ENCODE measurements at regions not wholly inside any gene's neighbourhood (a gene's known extent, or its start where the extent isn't known, plus 50 kb on each side); places are given as distances from the start of the nearest gene placed in this dataset.

- POLR2A ChIA-PET: no interaction called here
- H3K27ac ChIP-seq (ENCODE audit: extremely low read depth, low read depth, low read length): no peak overlapping the region
These were observed 278.5 kb upstream of the HTR2A start for GRCh38 chr13:47175172-47175866.

DNA sequence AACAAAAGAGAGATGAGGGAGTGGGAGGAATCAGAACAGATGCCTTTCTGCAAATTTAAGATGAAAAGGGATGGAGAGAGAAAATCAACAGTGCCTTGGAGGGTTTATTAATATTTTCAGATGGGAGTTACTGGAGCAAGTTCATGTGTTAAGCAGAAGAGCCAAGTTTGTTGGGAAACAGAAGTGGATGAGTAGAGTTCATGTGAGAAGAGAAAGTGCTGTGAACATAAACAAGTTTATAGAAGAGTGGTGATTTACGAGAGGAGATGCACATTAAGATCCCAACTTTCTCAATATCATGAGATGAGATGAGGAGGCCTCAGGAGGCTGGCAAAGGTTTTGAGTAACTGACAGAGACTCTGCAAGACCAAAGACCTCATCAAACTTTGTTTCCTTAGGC, 274.1 kb upstream of the HTR2A start:
- Histone ChIP-seq H3K36me3 (ENCODE audit: control insufficient read depth in 2 of 2, insufficient read depth in 1 of 2, low read length in 2 of 2) (no peaks in the 10 kb centered on the region), H3K9me3 (ENCODE audit: control insufficient read depth, insufficient read depth, low read depth, low read length) (no peaks in the 10 kb centered on the region), H3K27ac (ENCODE audit: extremely low read depth, low read depth, low read length) (no peak overlapping the region), H3K4me3 (ENCODE audit: low read depth, low read length) (no peak overlapping the region), H3K4me1 (ENCODE audit: control insufficient read depth, insufficient read depth, low read length) (no peaks in the 10 kb centered on the region)
- POLR2A ChIA-PET: no interaction called here
- CTCF ChIA-PET: no interaction called here
- TF ChIP-seq ZSCAN4 (tag by site-specific recombination; IDR thresholded peaks at IDR 0.05) (no peak), ZNF16 (tag by site-specific recombination; IDR thresholded peaks at IDR 0.05; ENCODE audit: low read depth) (no peak), ZIC2 (tag by site-specific recombination; IDR thresholded peaks at IDR 0.05) (no peak), ZNF626 (tag by site-specific recombination; IDR thresholded peaks at IDR 0.05) (no peak), KLF16 (tag by site-specific recombination; IDR thresholded peaks at IDR 0.05) (no peak), ZNF658 (tag by site-specific recombination; IDR thresholded peaks at IDR 0.05) (no peak), ZNF792 (tag by site-specific recombination; IDR thresholded peaks at IDR 0.05) (no peak), GLIS2 (tag by site-specific recombination; IDR thresholded peaks at IDR 0.05) (no peak), ZNF610 (tag by site-specific recombination; IDR thresholded peaks at IDR 0.05; ENCODE audit: borderline replicate concordance) (no peak), ZNF335 (tag by site-specific recombination; conservative IDR thresholded peaks at IDR 0.05) (no peak)
- TF ChIP-seq, protein P1, sequence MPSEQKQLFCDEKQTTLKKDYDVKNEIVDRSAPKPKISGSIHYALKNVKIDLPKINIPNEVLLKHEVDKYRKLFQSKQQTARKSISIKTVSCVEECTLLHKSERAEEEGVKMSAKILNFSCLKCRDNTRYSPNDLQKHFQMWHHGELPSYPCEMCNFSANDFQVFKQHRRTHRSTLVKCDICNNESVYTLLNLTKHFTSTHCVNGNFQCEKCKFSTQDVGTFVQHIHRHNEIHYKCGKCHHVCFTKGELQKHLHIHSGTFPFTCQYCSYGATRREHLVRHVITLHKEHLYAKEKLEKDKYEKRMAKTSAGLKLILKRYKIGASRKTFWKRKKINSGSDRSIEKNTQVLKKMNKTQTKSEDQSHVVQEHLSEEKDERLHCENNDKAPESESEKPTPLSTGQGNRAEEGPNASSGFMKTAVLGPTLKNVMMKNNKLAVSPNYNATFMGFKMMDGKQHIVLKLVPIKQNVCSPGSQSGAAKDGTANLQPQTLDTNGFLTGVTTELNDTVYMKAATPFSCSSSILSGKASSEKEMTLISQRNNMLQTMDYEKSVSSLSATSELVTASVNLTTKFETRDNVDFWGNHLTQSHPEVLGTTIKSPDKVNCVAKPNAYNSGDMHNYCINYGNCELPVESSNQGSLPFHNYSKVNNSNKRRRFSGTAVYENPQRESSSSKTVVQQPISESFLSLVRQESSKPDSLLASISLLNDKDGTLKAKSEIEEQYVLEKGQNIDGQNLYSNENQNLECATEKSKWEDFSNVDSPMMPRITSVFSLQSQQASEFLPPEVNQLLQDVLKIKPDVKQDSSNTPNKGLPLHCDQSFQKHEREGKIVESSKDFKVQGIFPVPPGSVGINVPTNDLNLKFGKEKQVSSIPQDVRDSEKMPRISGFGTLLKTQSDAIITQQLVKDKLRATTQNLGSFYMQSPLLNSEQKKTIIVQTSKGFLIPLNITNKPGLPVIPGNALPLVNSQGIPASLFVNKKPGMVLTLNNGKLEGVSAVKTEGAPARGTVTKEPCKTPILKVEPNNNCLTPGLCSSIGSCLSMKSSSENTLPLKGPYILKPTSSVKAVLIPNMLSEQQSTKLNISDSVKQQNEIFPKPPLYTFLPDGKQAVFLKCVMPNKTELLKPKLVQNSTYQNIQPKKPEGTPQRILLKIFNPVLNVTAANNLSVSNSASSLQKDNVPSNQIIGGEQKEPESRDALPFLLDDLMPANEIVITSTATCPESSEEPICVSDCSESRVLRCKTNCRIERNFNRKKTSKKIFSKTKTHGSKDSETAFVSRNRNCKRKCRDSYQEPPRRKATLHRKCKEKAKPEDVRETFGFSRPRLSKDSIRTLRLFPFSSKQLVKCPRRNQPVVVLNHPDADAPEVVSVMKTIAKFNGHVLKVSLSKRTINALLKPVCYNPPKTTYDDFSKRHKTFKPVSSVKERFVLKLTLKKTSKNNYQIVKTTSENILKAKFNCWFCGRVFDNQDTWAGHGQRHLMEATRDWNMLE (tag by site-specific recombination; conservative IDR thresholded peaks at IDR 0.05; ENCODE audit: low read depth): no peak
- TF ChIP-seq, protein P2, sequence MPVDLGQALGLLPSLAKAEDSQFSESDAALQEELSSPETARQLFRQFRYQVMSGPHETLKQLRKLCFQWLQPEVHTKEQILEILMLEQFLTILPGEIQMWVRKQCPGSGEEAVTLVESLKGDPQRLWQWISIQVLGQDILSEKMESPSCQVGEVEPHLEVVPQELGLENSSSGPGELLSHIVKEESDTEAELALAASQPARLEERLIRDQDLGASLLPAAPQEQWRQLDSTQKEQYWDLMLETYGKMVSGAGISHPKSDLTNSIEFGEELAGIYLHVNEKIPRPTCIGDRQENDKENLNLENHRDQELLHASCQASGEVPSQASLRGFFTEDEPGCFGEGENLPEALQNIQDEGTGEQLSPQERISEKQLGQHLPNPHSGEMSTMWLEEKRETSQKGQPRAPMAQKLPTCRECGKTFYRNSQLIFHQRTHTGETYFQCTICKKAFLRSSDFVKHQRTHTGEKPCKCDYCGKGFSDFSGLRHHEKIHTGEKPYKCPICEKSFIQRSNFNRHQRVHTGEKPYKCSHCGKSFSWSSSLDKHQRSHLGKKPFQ (tag by site-specific recombination; IDR thresholded peaks at IDR 0.05): no peak

More at GRCh38 chr13:47175172-47175866, 278.5 kb upstream of the HTR2A start:
- CTCF ChIA-PET: interaction anchor here (0.6 kb wide), 1 partner anchor 201 kb away, joined by 3 read pairs; no protein-coding TSS in a partner anchor
- H3K4me1 ChIP-seq (ENCODE audit: control insufficient read depth, insufficient read depth, low read length): no peaks in the 10 kb centered on the region
- TF ChIP-seq KLF9 (tag by site-specific recombination; IDR thresholded peaks at IDR 0.05; ENCODE audit: low read depth): no peak
- no peak for TF ChIP-seq ZSCAN23 (tag by site-specific recombination; IDR thresholded peaks at IDR 0.05)
- TF ChIP-seq, protein P3, sequence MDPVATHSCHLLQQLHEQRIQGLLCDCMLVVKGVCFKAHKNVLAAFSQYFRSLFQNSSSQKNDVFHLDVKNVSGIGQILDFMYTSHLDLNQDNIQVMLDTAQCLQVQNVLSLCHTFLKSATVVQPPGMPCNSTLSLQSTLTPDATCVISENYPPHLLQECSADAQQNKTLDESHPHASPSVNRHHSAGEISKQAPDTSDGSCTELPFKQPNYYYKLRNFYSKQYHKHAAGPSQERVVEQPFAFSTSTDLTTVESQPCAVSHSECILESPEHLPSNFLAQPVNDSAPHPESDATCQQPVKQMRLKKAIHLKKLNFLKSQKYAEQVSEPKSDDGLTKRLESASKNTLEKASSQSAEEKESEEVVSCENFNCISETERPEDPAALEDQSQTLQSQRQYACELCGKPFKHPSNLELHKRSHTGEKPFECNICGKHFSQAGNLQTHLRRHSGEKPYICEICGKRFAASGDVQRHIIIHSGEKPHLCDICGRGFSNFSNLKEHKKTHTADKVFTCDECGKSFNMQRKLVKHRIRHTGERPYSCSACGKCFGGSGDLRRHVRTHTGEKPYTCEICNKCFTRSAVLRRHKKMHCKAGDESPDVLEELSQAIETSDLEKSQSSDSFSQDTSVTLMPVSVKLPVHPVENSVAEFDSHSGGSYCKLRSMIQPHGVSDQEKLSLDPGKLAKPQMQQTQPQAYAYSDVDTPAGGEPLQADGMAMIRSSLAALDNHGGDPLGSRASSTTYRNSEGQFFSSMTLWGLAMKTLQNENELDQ (tag by site-specific recombination; IDR thresholded peaks at IDR 0.05; ENCODE audit: low read depth): no peak
- no peak for TF ChIP-seq ZNF302 (tag by site-specific recombination; IDR thresholded peaks at IDR 0.05; ENCODE audit: low read depth)
- TF ChIP-seq TCF7L2 (IDR thresholded peaks at IDR 0.05; ENCODE audit: borderline replicate concordance, low read depth, low read length): no peak
- no peak for TF ChIP-seq ZNF549 (tag by site-specific recombination; IDR thresholded peaks at IDR 0.05)
- no peak for TF ChIP-seq BCL6B (tag by site-specific recombination; IDR thresholded peaks at IDR 0.05)
- no peak for TF ChIP-seq ZBTB1 (tag by site-specific recombination; IDR thresholded peaks at IDR 0.05)
- TF ChIP-seq OVOL3 (tag by site-specific recombination; IDR thresholded peaks at IDR 0.05): no peak
- no peak for TF ChIP-seq ZNF324 (tag by site-specific recombination; IDR thresholded peaks at IDR 0.05)
- TF ChIP-seq GLI2 (tag by site-specific recombination; IDR thresholded peaks at IDR 0.05; ENCODE audit: borderline replicate concordance, low read depth): no peak
- TF ChIP-seq ZNF239 (tag by site-specific recombination; IDR thresholded peaks at IDR 0.05): no peak
- TF ChIP-seq, protein P4, sequence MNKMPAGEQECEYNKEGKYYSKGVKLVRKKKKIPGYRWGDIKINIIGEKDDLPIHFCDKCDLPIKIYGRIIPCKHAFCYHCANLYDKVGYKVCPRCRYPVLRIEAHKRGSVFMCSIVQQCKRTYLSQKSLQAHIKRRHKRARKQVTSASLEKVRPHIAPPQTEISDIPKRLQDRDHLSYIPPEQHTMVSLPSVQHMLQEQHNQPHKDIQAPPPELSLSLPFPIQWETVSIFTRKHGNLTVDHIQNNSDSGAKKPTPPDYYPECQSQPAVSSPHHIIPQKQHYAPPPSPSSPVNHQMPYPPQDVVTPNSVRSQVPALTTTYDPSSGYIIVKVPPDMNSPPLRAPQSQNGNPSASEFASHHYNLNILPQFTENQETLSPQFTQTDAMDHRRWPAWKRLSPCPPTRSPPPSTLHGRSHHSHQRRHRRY (tag by site-specific recombination; IDR thresholded peaks at IDR 0.05): no peak
- TF ChIP-seq ZNF341 (tag by site-specific recombination; IDR thresholded peaks at IDR 0.05; ENCODE audit: low read depth): no peak
- TF ChIP-seq ZBTB21 (tag by site-specific recombination; IDR thresholded peaks at IDR 0.05): no peak
- H3K4me3 ChIP-seq (ENCODE audit: low read depth, low read length): no peak overlapping the region
- no peaks in the 10 kb centered on the region for H3K9me3 ChIP-seq (ENCODE audit: control insufficient read depth, insufficient read depth, low read depth, low read length)
- no peaks in the 10 kb centered on the region for H3K36me3 ChIP-seq (ENCODE audit: control insufficient read depth in 2 of 2, insufficient read depth in 1 of 2, low read length in 2 of 2)
